RWPE2 (cell line): ENCODE measurements at regions not wholly inside any gene's neighbourhood (a gene's known extent, or its start where the extent isn't known, plus 50 kb on each side); places are given as distances from the start of the nearest gene placed in this dataset.

ENCODE experiments used
- ATAC-seq: fragments of 200-7000 bp; cut with Tn5 transposase; 3 replicates; pipeline ENCODE4 v1.9.1; 2021; ENCODE audit warnings: low read depth
- DNase-seq: peaks from one replicate; pipeline ENCODE4 v3.0.0-alpha.2; 2020; ENCODE audit warnings: low spot score
- H3K27ac ChIP-seq: fragments of 450-650 bp; 2 replicates; pipeline ENCODE4 v1.5.1; 2017; ENCODE audit warnings: mild to moderate bottlenecking; ENCODE audit not compliant: poor library complexity, severe bottlenecking
- H3K27me3 ChIP-seq: fragments of 250-450 bp; sonication (Bioruptor Pico); 2 replicates; pipeline ENCODE4 v1.5.1; 2021; ENCODE audit warnings: mild to moderate bottlenecking, moderate library complexity; ENCODE audit not compliant: insufficient read depth, poor library complexity, severe bottlenecking
- H3K36me3 ChIP-seq: fragments of 250-450 bp; sonication (Bioruptor Pico); 2 replicates; pipeline ENCODE4 v1.5.1; 2020; ENCODE audit warnings: low read depth, mild to moderate bottlenecking, moderate library complexity
- H3K4me1 ChIP-seq: fragments of 250-450 bp; sonication (Bioruptor Pico); 2 replicates; pipeline ENCODE4 v1.5.1; 2021; ENCODE audit warnings: mild to moderate bottlenecking, moderate library complexity; ENCODE audit not compliant: insufficient read depth, poor library complexity, severe bottlenecking
- H3K4me3 ChIP-seq: fragments of 250-450 bp; sonication (Bioruptor Pico); 2 replicates; pipeline ENCODE4 v1.5.1; 2021; ENCODE audit warnings: mild to moderate bottlenecking, moderate library complexity; ENCODE audit not compliant: severe bottlenecking
- H3K9me3 ChIP-seq: fragments of 250-450 bp; sonication (Bioruptor Pico); 2 replicates; pipeline ENCODE4 v1.5.1; 2021; ENCODE audit warnings: mild to moderate bottlenecking, moderate library complexity; ENCODE audit not compliant: severe bottlenecking
- TF ChIP-seq, protein P1 (sequence below): fragments of 450-650 bp; IDR thresholded peaks from one replicate; pipeline ENCODE4 v1.5.1; 2017; ENCODE audit warnings: mild to moderate bottlenecking, moderate library complexity; ENCODE audit not compliant: poor library complexity, severe bottlenecking

DNA sequence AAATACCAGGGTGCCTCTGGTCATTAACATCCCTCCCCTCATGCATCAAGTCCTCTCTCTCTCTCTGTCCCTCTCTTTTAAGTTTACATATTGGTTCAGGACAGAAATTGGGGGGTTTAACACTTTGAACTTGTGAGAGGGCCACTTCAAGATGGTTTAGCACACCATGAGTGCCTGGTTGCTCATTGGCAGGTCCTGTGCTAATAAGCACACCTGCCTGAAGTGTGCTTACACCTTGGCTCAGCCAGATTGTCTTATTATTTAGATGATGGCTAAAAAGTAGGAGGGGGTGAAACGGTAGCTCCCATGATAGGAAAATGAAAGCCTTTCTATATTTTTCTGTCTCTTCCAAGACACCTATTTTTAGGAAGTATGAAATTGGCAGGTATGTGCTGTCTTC lies 205.8 kb downstream of the ARL6IP6 start:
- no peak for DNase-seq
- Histone ChIP-seq H3K9me3 (no peaks in the 10 kb centered on the region), H3K36me3 (no peaks in the 10 kb centered on the region), H3K4me3 (no peak overlapping the region), H3K4me1 (peaks cover 2% of the 10 kb centered on the region), H3K27me3 (no peaks in the 10 kb centered on the region), H3K27ac (no peak overlapping the region)
- ATAC-seq: no peak
- TF ChIP-seq, protein P1, sequence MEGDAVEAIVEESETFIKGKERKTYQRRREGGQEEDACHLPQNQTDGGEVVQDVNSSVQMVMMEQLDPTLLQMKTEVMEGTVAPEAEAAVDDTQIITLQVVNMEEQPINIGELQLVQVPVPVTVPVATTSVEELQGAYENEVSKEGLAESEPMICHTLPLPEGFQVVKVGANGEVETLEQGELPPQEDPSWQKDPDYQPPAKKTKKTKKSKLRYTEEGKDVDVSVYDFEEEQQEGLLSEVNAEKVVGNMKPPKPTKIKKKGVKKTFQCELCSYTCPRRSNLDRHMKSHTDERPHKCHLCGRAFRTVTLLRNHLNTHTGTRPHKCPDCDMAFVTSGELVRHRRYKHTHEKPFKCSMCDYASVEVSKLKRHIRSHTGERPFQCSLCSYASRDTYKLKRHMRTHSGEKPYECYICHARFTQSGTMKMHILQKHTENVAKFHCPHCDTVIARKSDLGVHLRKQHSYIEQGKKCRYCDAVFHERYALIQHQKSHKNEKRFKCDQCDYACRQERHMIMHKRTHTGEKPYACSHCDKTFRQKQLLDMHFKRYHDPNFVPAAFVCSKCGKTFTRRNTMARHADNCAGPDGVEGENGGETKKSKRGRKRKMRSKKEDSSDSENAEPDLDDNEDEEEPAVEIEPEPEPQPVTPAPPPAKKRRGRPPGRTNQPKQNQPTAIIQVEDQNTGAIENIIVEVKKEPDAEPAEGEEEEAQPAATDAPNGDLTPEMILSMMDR: no peak

DNA sequence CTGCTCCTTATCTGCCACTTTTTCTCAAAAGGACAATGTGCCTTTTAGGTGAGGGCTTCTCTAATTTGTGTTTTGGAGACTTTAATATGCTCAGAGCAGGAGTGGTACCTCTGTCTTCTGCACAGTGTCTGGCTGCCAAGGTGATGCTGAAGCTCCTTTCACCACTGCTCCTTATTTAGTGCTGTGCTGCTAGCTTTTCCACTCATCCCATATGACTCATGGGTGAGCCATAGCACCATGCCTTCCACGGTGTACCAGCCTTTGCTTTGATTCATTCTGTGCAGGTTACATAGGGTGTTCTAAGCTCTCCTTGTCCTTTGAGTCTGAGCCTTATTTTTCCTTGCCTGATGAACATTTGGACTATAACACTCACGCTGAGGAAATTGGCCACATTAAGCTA lies 202.4 kb downstream of the ARL6IP6 start:
- TF ChIP-seq, protein P1: no peak
- H3K36me3 ChIP-seq: no peaks in the 10 kb centered on the region
- no peak overlapping the region for H3K27ac ChIP-seq
- H3K4me1 ChIP-seq: peaks cover 2% of the 10 kb centered on the region
- H3K9me3 ChIP-seq: no peaks in the 10 kb centered on the region
- no peak overlapping the region for H3K4me3 ChIP-seq
- H3K27me3 ChIP-seq: no peaks in the 10 kb centered on the region
- ATAC-seq (peak; percentile 95), DNase-seq (no peak)

DNA sequence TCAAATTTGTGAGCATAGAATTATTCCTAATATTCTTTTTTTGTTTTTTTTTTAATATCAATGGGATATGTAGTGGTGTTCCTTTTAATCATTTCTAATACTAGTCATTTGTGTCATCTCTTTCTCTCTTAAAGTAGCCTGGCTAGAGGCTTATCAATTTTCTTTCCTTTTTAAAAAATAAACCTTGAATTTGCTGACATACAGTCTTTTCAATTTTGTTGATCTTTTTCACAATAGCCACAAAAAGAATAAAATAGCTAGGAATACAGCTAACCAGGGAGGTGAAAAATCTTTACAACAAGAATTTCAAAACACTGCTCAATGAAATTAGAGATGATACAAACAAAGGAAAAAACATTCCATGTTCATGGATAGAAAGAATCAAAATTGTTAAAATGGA lies 192.6 kb downstream of the ARL6IP6 start:
- ATAC-seq (no peak), DNase-seq (no peak)
- Histone ChIP-seq H3K4me1 (no peaks in the 10 kb centered on the region), H3K36me3 (no peaks in the 10 kb centered on the region), H3K27me3 (no peaks in the 10 kb centered on the region), H3K4me3 (no peak overlapping the region), H3K9me3 (no peaks in the 10 kb centered on the region), H3K27ac (no peak overlapping the region)
- TF ChIP-seq, protein P1: no peak

DNA sequence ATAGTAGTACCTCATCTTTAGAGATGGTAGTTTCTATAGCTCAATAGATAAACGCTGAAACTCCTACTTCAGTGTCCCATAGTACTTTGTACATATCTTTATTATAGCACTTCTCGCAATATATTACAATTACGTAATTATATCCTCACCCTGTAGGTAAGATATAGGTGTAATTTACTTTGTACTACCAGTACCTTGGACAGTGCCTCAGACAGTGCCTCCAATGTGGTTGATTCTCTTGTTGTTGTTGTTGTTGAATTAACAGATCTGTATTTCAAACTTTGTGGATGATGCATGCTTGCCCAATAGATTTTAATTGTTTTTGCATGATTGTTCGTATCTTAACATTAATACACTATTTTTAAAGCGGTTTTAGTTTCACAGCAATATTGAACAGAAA lies 188.6 kb downstream of the ARL6IP6 start:
- no peaks in the 10 kb centered on the region for H3K36me3 ChIP-seq
- TF ChIP-seq, protein P1: no peak
- no peaks in the 10 kb centered on the region for H3K9me3 ChIP-seq
- no peak for ATAC-seq
- H3K27ac ChIP-seq: no peak overlapping the region
- DNase-seq: no peak
- H3K27me3 ChIP-seq: no peaks in the 10 kb centered on the region
- no peaks in the 10 kb centered on the region for H3K4me1 ChIP-seq
- H3K4me3 ChIP-seq: no peak overlapping the region

DNA sequence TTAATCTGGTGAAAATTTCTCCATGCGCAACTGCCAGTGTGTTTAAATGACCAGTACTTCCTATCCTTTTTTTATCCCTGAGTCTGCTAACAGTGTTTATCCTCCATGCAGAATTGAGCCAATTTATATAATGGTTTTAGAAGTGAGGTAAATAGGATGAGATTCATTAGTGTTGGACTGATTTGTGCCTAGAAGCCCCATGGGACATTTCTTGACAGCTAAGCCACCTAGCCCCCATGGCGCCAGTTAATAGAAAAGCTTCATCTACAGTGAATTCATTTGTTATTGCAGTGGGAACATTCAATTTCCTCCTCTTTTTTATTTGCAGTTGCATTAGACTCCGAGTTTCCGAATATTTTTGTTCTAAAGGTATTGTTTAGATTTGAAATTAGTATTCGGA lies 175.6 kb downstream of the ARL6IP6 start:
- no peaks in the 10 kb centered on the region for H3K4me1 ChIP-seq
- no peaks in the 10 kb centered on the region for H3K36me3 ChIP-seq
- DNase-seq (no peak), ATAC-seq (no peak)
- H3K27me3 ChIP-seq: no peaks in the 10 kb centered on the region
- no peak overlapping the region for H3K27ac ChIP-seq
- no peaks in the 10 kb centered on the region for H3K9me3 ChIP-seq
- TF ChIP-seq, protein P1: no peak
- H3K4me3 ChIP-seq: no peak overlapping the region
